Liver (tissue), 3 donors: ENCODE measurements at regions not wholly inside any gene's neighbourhood (a gene's known extent, or its start where the extent isn't known, plus 50 kb on each side); places are given as distances from the start of the nearest gene placed in this dataset.

ENCODE experiments used
- RAD21 ChIP-seq, 2 donors: IDR thresholded peaks; 2 replicates each; pipeline ENCODE4 v1.6.1; 2016; ENCODE audit warnings: antibody characterized with exemption in 2 of 2, mild to moderate bottlenecking in 2 of 2
- TAF1 ChIP-seq: conservative IDR thresholded peaks from 2 replicates; pipeline ENCODE4 v1.6.1; 2016; ENCODE audit warnings: antibody characterized with exemption, mild to moderate bottlenecking
- YY1 ChIP-seq: IDR thresholded peaks from 2 replicates; pipeline ENCODE4 v1.6.1; 2016; ENCODE audit warnings: antibody characterized with exemption, mild to moderate bottlenecking
- TF ChIP-seq, protein P1 (sequence below): fragments of 150-350 bp; IDR thresholded peaks from 2 replicates; pipeline ENCODE4 v1.5.1; 2017; ENCODE audit warnings: improper control_type of control experiment, low read depth, low read length; ENCODE audit not compliant: missing input control
- TF ChIP-seq, protein P2 (sequence below): IDR thresholded peaks from 2 replicates; pipeline ENCODE4 v1.6.1; 2016; ENCODE audit warnings: antibody characterized with exemption
- TF ChIP-seq, protein P3 (sequence below): IDR thresholded peaks from 2 replicates; pipeline ENCODE4 v1.6.1; 2016; ENCODE audit warnings: antibody characterized with exemption, mild to moderate bottlenecking
- donor health status: healthy.
- donor health status: healthy.

DNA sequence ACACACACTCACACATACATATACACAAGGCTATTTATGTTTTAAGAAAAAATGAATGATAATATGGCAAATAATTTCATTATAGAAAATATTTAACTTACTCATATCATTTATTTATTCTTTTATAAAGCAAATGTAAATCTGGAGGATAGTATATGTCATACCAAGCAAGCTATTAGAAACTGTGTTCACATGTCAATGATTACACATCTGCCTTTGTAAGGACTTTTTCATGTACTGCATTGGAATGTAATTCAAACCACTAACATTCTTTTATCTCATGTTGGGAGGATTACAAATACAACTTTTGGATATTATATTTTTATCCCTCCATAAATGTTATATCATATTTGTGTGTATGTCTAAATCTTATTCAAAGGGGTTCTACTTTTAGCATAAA, 1887.4 kb downstream of the NCAM2 start:
- TF ChIP-seq, protein P1, sequence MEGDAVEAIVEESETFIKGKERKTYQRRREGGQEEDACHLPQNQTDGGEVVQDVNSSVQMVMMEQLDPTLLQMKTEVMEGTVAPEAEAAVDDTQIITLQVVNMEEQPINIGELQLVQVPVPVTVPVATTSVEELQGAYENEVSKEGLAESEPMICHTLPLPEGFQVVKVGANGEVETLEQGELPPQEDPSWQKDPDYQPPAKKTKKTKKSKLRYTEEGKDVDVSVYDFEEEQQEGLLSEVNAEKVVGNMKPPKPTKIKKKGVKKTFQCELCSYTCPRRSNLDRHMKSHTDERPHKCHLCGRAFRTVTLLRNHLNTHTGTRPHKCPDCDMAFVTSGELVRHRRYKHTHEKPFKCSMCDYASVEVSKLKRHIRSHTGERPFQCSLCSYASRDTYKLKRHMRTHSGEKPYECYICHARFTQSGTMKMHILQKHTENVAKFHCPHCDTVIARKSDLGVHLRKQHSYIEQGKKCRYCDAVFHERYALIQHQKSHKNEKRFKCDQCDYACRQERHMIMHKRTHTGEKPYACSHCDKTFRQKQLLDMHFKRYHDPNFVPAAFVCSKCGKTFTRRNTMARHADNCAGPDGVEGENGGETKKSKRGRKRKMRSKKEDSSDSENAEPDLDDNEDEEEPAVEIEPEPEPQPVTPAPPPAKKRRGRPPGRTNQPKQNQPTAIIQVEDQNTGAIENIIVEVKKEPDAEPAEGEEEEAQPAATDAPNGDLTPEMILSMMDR, result no peak
- TF ChIP-seq, protein P2, sequence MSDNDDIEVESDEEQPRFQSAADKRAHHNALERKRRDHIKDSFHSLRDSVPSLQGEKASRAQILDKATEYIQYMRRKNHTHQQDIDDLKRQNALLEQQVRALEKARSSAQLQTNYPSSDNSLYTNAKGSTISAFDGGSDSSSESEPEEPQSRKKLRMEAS, result no peak
- TF ChIP-seq YY1 (no peak), RAD21 (IDR thresholded peaks at IDR 0.05) (no peak), TAF1 (no peak)
- TF ChIP-seq, protein P3, sequence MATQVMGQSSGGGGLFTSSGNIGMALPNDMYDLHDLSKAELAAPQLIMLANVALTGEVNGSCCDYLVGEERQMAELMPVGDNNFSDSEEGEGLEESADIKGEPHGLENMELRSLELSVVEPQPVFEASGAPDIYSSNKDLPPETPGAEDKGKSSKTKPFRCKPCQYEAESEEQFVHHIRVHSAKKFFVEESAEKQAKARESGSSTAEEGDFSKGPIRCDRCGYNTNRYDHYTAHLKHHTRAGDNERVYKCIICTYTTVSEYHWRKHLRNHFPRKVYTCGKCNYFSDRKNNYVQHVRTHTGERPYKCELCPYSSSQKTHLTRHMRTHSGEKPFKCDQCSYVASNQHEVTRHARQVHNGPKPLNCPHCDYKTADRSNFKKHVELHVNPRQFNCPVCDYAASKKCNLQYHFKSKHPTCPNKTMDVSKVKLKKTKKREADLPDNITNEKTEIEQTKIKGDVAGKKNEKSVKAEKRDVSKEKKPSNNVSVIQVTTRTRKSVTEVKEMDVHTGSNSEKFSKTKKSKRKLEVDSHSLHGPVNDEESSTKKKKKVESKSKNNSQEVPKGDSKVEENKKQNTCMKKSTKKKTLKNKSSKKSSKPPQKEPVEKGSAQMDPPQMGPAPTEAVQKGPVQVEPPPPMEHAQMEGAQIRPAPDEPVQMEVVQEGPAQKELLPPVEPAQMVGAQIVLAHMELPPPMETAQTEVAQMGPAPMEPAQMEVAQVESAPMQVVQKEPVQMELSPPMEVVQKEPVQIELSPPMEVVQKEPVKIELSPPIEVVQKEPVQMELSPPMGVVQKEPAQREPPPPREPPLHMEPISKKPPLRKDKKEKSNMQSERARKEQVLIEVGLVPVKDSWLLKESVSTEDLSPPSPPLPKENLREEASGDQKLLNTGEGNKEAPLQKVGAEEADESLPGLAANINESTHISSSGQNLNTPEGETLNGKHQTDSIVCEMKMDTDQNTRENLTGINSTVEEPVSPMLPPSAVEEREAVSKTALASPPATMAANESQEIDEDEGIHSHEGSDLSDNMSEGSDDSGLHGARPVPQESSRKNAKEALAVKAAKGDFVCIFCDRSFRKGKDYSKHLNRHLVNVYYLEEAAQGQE, result no peak
